WTC11 (cell line): ENCODE measurements at regions not wholly inside any gene's neighbourhood (a gene's known extent, or its start where the extent isn't known, plus 50 kb on each side); places are given as distances from the start of the nearest gene placed in this dataset.

Experiments used
- ATAC-seq: fragments of 200-7000 bp; cut with Tn5 transposase; 2 replicates; pipeline ENCODE4 v1.10.0; 2021; ENCODE audit warnings: mild to moderate bottlenecking, moderate library complexity
- CTCF ChIA-PET: fragments of 300-600 bp; sonication (Branson Sonifier 250); formaldehyde crosslinking; loops from one replicate; lab custom pipeline; 2021; ENCODE audit warnings: antibody characterized with exemption; lab: Charles Lee
- POLR2A ChIA-PET: fragments of 350-600 bp; sonication (Branson Sonifier 250); formaldehyde crosslinking; loops from one replicate; lab custom pipeline; 2021; ENCODE audit warnings: antibody characterized with exemption; lab: Charles Lee
- DNase-seq: peaks from one replicate; pipeline ENCODE4 v3.0.0; 2021; ENCODE audit warnings: low spot score
- H3K27ac Mint-ChIP-seq: 2 replicates; pipeline ENCODE4 v1.8.0; 2021; ENCODE audit warnings: mixed read lengths
- H3K27me3 Mint-ChIP-seq: 2 replicates; pipeline ENCODE4 v1.8.0; 2021; ENCODE audit warnings: low read depth, mild to moderate bottlenecking, moderate library complexity, mixed read lengths
- H3K36me3 Mint-ChIP-seq: 2 replicates; pipeline ENCODE4 v1.8.0; 2021; ENCODE audit warnings: mixed read lengths
- H3K4me1 Mint-ChIP-seq: 2 replicates; pipeline ENCODE4 v1.8.0; 2022; ENCODE audit warnings: mixed read lengths
- H3K4me3 Mint-ChIP-seq: 2 replicates; pipeline ENCODE4 v1.8.0; 2021; ENCODE audit warnings: mild to moderate bottlenecking, moderate library complexity, mixed read lengths
- H3K9me3 Mint-ChIP-seq: 2 replicates; pipeline ENCODE4 v1.8.0; 2021; ENCODE audit warnings: mixed read lengths
- ARID4B ChIP-seq: sonication (generic); formaldehyde crosslinking; IDR thresholded peaks from 2 replicates; pipeline ENCODE4 v1.8.0; 2023; ENCODE audit warnings: missing genetic modification reagents, mild to moderate bottlenecking, borderline replicate concordance
- ATF6 ChIP-seq: sonication (generic); formaldehyde crosslinking; IDR thresholded peaks from 2 replicates; pipeline ENCODE4 v1.8.1; 2023; ENCODE audit warnings: mild to moderate bottlenecking, missing genetic modification reagents
- E2F4 ChIP-seq: sonication (generic); formaldehyde crosslinking; IDR thresholded peaks from 2 replicates; pipeline ENCODE4 v1.8.1; 2022; ENCODE audit warnings: low read depth, mild to moderate bottlenecking, moderate library complexity, missing genetic modification reagents, borderline replicate concordance
- ETV6 ChIP-seq: sonication (generic); formaldehyde crosslinking; IDR thresholded peaks from 2 replicates; pipeline ENCODE4 v1.8.1; 2022; ENCODE audit warnings: mild to moderate bottlenecking, missing genetic modification reagents
- KAT7 ChIP-seq: sonication (generic); formaldehyde crosslinking; IDR thresholded peaks from 2 replicates; pipeline ENCODE4 v1.8.1; 2023; ENCODE audit warnings: missing genetic modification reagents, mild to moderate bottlenecking, borderline replicate concordance
- OVOL2 ChIP-seq: fragments of 250-450 bp; sonication (Bioruptor Pico); IDR thresholded peaks from 2 replicates; pipeline ENCODE4 v1.9.0; 2021; ENCODE audit warnings: mild to moderate bottlenecking, borderline replicate concordance
- PRDM15 ChIP-seq: sonication (generic); formaldehyde crosslinking; IDR thresholded peaks from 2 replicates; pipeline ENCODE4 v1.8.0; 2022; ENCODE audit warnings: missing genetic modification reagents
- TEAD1 ChIP-seq: sonication (generic); formaldehyde crosslinking; IDR thresholded peaks from 2 replicates; pipeline ENCODE4 v1.8.0; 2022; ENCODE audit warnings: mild to moderate bottlenecking, missing genetic modification reagents
- USF2 ChIP-seq: sonication (generic); formaldehyde crosslinking; IDR thresholded peaks from 2 replicates; pipeline ENCODE4 v1.8.1; 2023; ENCODE audit warnings: mild to moderate bottlenecking, missing genetic modification reagents, moderate library complexity
- ZNF423 ChIP-seq: fragments of 250-450 bp; sonication (Bioruptor Pico); IDR thresholded peaks from 2 replicates; pipeline ENCODE4 v2.1.2; 2022; ENCODE audit warnings: mild to moderate bottlenecking, moderate library complexity
- ZNF671 ChIP-seq: fragments of 250-450 bp; sonication (Bioruptor Pico); IDR thresholded peaks from 2 replicates; pipeline ENCODE4 v1.8.0; 2021; ENCODE audit warnings: mild to moderate bottlenecking
- TF ChIP-seq, protein P1 (sequence below): sonication (generic); formaldehyde crosslinking; IDR thresholded peaks from 2 replicates; pipeline ENCODE4 v1.8.1; 2023; ENCODE audit warnings: mild to moderate bottlenecking, missing genetic modification reagents, borderline replicate concordance
- TF ChIP-seq, protein P2 (sequence below): sonication (generic); formaldehyde crosslinking; IDR thresholded peaks from 2 replicates; pipeline ENCODE4 v1.8.0; 2022; ENCODE audit warnings: mild to moderate bottlenecking, missing genetic modification reagents
- TF ChIP-seq, protein P3 (sequence below): sonication (generic); formaldehyde crosslinking; IDR thresholded peaks from 2 replicates; pipeline ENCODE4 v1.8.1; 2023; ENCODE audit warnings: mild to moderate bottlenecking, missing genetic modification reagents
- TF ChIP-seq, protein P4 (sequence below): sonication (generic); formaldehyde crosslinking; IDR thresholded peaks from 2 replicates; pipeline ENCODE4 v1.8.1; 2022; ENCODE audit warnings: mild to moderate bottlenecking, missing genetic modification reagents, moderate library complexity, borderline replicate concordance

DNA sequence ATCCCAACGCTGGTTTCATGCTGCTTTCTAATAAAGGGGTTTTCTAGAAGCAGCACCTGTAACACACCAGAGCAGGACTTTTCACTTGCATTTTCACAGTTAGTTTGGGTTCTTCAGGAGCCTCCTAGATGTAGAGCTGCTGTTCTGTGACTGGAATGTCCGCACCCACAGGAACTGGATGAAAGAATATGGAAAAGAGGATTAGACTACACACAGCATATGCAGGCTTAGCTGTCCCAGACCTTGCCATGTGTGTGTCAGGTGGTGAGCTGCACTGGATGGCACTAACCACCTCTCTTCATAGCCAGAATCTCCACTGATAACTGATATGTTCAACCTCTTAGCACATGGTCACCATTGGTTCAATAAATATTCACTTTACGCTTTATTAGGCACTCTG, 112.1 kb upstream of the POU3F3 start (continued):
- TF ChIP-seq, protein P1, sequence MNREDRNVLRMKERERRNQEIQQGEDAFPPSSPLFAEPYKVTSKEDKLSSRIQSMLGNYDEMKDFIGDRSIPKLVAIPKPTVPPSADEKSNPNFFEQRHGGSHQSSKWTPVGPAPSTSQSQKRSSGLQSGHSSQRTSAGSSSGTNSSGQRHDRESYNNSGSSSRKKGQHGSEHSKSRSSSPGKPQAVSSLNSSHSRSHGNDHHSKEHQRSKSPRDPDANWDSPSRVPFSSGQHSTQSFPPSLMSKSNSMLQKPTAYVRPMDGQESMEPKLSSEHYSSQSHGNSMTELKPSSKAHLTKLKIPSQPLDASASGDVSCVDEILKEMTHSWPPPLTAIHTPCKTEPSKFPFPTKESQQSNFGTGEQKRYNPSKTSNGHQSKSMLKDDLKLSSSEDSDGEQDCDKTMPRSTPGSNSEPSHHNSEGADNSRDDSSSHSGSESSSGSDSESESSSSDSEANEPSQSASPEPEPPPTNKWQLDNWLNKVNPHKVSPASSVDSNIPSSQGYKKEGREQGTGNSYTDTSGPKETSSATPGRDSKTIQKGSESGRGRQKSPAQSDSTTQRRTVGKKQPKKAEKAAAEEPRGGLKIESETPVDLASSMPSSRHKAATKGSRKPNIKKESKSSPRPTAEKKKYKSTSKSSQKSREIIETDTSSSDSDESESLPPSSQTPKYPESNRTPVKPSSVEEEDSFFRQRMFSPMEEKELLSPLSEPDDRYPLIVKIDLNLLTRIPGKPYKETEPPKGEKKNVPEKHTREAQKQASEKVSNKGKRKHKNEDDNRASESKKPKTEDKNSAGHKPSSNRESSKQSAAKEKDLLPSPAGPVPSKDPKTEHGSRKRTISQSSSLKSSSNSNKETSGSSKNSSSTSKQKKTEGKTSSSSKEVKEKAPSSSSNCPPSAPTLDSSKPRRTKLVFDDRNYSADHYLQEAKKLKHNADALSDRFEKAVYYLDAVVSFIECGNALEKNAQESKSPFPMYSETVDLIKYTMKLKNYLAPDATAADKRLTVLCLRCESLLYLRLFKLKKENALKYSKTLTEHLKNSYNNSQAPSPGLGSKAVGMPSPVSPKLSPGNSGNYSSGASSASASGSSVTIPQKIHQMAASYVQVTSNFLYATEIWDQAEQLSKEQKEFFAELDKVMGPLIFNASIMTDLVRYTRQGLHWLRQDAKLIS, result no peak
- TF ChIP-seq ZNF423 (CRISPR knock-in tag), result no peak
- no peak for TF ChIP-seq USF2
- no peak for TF ChIP-seq ATF6 (CRISPR knock-in tag)
- TF ChIP-seq ZNF671 (CRISPR knock-in tag), result no peak
- no peak for TF ChIP-seq ETV6
- TF ChIP-seq E2F4 (CRISPR knock-in tag), result no peak
- TF ChIP-seq, protein P2, sequence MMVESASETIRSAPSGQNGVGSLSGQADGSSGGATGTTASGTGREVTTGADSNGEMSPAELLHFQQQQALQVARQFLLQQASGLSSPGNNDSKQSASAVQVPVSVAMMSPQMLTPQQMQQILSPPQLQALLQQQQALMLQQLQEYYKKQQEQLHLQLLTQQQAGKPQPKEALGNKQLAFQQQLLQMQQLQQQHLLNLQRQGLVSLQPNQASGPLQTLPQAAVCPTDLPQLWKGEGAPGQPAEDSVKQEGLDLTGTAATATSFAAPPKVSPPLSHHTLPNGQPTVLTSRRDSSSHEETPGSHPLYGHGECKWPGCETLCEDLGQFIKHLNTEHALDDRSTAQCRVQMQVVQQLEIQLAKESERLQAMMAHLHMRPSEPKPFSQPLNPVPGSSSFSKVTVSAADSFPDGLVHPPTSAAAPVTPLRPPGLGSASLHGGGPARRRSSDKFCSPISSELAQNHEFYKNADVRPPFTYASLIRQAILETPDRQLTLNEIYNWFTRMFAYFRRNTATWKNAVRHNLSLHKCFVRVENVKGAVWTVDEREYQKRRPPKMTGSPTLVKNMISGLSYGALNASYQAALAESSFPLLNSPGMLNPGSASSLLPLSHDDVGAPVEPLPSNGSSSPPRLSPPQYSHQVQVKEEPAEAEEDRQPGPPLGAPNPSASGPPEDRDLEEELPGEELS (CRISPR knock-in tag), result no peak
- no peak for TF ChIP-seq PRDM15
- no peak for TF ChIP-seq KAT7 (CRISPR knock-in tag)
- TF ChIP-seq TEAD1 (CRISPR knock-in tag), result no peak

- ChIA-PET POLR2A (no interaction called here), CTCF (interaction anchor here (1.8 kb wide), 1 partner anchor 11 kb away, joined by 4 read pairs; no protein-coding TSS in a partner anchor)
- H3K36me3 Mint-ChIP-seq, result no peaks in the 10 kb centered on the region
- TF ChIP-seq OVOL2 (CRISPR knock-in tag) (no peak), ARID4B (no peak), ZNF671 (CRISPR knock-in tag) (no peak)
- TF ChIP-seq, protein P3, sequence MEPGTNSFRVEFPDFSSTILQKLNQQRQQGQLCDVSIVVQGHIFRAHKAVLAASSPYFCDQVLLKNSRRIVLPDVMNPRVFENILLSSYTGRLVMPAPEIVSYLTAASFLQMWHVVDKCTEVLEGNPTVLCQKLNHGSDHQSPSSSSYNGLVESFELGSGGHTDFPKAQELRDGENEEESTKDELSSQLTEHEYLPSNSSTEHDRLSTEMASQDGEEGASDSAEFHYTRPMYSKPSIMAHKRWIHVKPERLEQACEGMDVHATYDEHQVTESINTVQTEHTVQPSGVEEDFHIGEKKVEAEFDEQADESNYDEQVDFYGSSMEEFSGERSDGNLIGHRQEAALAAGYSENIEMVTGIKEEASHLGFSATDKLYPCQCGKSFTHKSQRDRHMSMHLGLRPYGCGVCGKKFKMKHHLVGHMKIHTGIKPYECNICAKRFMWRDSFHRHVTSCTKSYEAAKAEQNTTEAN (CRISPR knock-in tag), result no peak
- TF ChIP-seq, protein P4, sequence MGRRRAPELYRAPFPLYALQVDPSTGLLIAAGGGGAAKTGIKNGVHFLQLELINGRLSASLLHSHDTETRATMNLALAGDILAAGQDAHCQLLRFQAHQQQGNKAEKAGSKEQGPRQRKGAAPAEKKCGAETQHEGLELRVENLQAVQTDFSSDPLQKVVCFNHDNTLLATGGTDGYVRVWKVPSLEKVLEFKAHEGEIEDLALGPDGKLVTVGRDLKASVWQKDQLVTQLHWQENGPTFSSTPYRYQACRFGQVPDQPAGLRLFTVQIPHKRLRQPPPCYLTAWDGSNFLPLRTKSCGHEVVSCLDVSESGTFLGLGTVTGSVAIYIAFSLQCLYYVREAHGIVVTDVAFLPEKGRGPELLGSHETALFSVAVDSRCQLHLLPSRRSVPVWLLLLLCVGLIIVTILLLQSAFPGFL (CRISPR knock-in tag), result no peak
Observed at GRCh38 chr2:104744537-104744936, 109.4 kb upstream of the POU3F3 start.

More at GRCh38 chr2:104744537-104744936, 109.4 kb upstream of the POU3F3 start:
- H3K27ac Mint-ChIP-seq, result no peak overlapping the region
- no peak for ATAC-seq
- H3K4me1 Mint-ChIP-seq, result peaks cover 19% of the 10 kb centered on the region
- H3K27me3 Mint-ChIP-seq, result no peaks in the 10 kb centered on the region
- H3K9me3 Mint-ChIP-seq, result no peaks in the 10 kb centered on the region
- no peak for DNase-seq
- H3K4me3 Mint-ChIP-seq, result no peak overlapping the region
